Coronary artery (tissue), 2 donors: ENCODE measurements at regions not wholly inside any gene's neighbourhood (a gene's known extent, or its start where the extent isn't known, plus 50 kb on each side); places are given as distances from the start of the nearest gene placed in this dataset.
A peak's percentile ranks its signal among the peaks of the same experiment; 100 is the strongest.

Source experiments
- DNase-seq: peaks from one replicate; pipeline ENCODE4 v3.0.0-alpha.2; 2017; ENCODE audit warnings: low spot score
- H3K27ac ChIP-seq, 2 donors: fragments of 200-600 bp; sonication (generic); one replicate each; pipeline ENCODE4 v1.5.1; 2016 to 2019
- H3K4me3 ChIP-seq: fragments of 200-600 bp; sonication (generic); 2 replicates; pipeline ENCODE4 v1.5.1; 2016; ENCODE audit warnings: mild to moderate bottlenecking, moderate library complexity
- TF ChIP-seq, protein P1 (sequence below): fragments of 200-600 bp; sonication (generic); IDR thresholded peaks from one replicate; pipeline ENCODE4 v1.5.1; 2019; ENCODE audit warnings: antibody characterized with exemption

DNA sequence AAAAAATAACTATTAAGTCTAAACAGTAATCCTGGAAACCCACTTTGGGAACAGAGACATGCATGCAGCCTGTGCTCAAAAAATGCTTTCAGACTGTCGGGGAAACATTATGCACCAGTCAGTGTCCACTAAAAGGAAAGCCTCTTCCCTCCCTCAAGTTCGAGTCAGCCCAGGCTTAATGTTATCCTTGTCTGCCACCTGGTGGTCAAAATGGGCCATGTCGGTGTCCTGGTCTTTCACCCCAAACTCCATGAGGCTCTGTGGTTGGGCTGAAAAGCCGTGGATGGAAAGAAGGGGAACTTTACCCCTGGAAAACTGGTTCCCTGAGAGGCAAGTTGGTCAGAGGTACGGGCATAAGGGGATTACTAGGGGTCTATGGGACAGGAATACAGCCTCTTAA lies 88.4 kb upstream of the ZNF492 start:
- no peak overlapping the region for H3K4me3 ChIP-seq
- TF ChIP-seq, protein P1, sequence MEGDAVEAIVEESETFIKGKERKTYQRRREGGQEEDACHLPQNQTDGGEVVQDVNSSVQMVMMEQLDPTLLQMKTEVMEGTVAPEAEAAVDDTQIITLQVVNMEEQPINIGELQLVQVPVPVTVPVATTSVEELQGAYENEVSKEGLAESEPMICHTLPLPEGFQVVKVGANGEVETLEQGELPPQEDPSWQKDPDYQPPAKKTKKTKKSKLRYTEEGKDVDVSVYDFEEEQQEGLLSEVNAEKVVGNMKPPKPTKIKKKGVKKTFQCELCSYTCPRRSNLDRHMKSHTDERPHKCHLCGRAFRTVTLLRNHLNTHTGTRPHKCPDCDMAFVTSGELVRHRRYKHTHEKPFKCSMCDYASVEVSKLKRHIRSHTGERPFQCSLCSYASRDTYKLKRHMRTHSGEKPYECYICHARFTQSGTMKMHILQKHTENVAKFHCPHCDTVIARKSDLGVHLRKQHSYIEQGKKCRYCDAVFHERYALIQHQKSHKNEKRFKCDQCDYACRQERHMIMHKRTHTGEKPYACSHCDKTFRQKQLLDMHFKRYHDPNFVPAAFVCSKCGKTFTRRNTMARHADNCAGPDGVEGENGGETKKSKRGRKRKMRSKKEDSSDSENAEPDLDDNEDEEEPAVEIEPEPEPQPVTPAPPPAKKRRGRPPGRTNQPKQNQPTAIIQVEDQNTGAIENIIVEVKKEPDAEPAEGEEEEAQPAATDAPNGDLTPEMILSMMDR = peak; percentile 43
- H3K27ac ChIP-seq = no peak overlapping the region
- DNase-seq = no peak

DNA sequence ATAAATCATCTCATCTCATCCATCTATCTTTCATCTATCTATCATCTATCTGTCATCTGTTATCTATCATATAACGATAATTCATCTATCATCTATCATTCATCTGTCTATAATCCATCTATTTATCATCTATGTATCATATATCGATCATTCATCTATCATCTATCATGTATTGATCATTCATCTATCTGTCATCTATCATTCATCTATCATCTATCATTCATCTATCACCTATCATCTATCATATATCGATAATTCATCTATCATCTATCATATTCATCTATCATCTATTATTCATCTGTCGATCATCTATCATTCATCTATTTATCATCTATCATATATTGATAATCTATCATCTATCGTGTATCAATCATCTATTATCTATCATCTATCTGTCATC lies 100.4 kb upstream of the ZNF492 start:
- no peak overlapping the region for H3K4me3 ChIP-seq
- no peak for DNase-seq
- H3K27ac ChIP-seq = no peak overlapping the region
- TF ChIP-seq, protein P1 = no peak

- Histone ChIP-seq H3K4me3 (peak overlapping the region; percentile 68), H3K27ac (peak overlapping the region; percentile 60 to 61)
- peak; percentile 92 for DNase-seq
- TF ChIP-seq, protein P1 = no peak
These were observed 101.5 kb upstream of the ZNF492 start for GRCh38 chr19:22532388-22533300.

DNA sequence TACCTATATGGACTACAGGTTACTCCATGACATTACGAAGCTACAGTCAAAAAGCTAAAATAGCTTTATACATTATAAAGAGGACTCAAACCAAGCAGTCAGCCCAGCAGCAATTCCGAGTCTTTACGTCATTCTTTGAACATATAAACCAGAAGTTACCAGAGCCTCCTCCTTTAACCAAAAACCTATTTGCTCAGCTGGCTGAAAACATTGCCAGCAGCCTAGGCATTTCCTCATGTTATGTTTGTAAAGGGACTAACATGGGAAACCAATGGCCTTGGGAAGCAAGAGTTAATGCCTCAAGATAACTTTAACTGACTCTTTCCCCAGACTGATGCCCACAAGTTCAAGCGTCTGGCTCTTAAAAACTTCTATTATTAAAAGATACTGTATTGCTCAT lies 104.1 kb upstream of the ZNF492 start:
- Histone ChIP-seq H3K4me3 (no peak overlapping the region), H3K27ac (no peak overlapping the region)
- TF ChIP-seq, protein P1 = no peak
- no peak for DNase-seq

DNA sequence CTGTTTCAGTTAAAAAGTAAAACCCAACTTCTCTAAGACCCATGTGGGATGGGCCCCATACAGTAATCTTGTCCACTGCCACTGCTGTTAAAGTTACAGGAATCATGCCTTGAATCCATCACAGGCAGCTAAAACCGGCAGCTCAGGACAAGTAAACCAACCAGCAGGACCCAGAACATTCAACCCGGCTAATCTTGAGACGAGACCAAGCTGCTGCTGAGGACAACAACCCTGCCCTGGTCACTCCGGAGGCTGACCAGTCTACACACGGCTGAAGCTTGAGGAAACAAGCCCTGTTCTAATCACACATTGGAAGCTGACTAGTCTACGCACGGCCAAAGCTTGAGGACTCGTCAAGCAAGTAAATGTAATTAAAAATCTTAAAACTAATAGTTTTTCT lies 105.2 kb upstream of the ZNF492 start:
- Histone ChIP-seq H3K27ac (peak overlapping the region in 1 of 2 donors; percentile 13), H3K4me3 (no peak overlapping the region)
- no peak for DNase-seq
- TF ChIP-seq, protein P1 = no peak

DNA sequence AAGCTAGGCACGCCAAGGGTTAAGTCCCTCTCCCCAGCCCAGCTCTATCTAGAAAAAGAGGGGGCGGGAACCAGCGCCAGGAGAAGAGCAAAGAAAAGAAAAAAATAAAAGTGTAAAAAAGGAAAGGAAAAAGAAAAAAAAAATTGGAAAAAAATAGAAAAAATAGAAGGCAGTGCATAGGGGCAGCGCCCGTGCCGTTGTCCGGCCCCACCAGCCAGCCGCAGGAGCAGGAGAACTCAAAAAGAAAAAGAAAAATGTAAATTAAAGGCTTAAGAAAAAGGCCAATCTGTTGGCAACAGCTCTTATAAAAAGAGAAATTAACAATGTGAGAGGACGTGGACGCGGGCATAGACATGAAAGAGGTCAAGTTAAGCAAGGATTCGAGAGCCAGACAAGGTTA lies 105.4 kb upstream of the ZNF98 start:
- H3K4me3 ChIP-seq = no peak overlapping the region
- H3K27ac ChIP-seq = no peak overlapping the region
- TF ChIP-seq, protein P1 = no peak
- DNase-seq = no peak
